GM12891 (cell line): ENCODE measurements at regions not wholly inside any gene's neighbourhood (a gene's known extent, or its start where the extent isn't known, plus 50 kb on each side); places are given as distances from the start of the nearest gene placed in this dataset.

Experiments
- PAX5 ChIP-seq: IDR thresholded peaks from 2 replicates; pipeline ENCODE4 v1.6.1; 2011; ENCODE audit warnings: low read length, moderate library complexity, mild to moderate bottlenecking; ENCODE audit not compliant: insufficient read depth, severe bottlenecking
- POLR2A ChIP-seq: IDR thresholded peaks from 2 replicates; pipeline ENCODE4 v1.6.1; 2011; ENCODE audit warnings: low read depth, low read length, control low read depth
- POLR2AphosphoS5 ChIP-seq: IDR thresholded peaks from 2 replicates; pipeline ENCODE4 v1.6.1; 2011; ENCODE audit warnings: low read depth, low read length, control low read depth
- TAF1 ChIP-seq: IDR thresholded peaks from 2 replicates; pipeline ENCODE4 v1.6.1; 2011; ENCODE audit warnings: low read depth, low read length, control low read depth

DNA sequence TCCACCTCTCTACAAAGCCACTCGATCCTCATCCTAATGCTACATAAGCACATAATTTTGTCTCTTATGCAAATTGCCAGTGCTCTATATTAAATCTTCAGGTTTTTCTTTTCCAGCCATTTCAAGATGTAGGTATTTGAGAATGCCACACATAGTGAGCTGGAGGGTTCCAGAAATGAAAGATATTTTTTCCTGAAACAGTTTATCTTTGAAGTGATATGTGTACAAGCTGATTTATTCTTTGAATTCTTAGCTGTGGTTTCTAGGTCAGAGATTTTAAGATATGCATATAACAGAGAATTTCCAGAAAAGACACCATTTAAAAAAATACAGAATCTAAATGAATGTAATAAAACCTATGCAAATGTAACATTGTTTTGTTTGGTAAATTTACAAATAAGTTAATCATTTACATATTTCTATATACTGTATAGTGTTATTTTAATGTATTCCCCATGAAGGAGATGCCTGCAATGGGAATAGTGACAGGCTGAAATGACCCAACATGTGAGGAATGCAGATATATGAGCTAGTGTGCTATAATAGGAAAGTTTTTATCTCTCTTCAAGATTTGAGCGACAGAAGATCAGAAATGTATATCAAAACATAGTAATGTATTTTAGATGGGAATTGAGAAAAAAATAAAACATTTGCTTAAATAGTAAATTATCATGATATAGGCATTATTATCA, 570.2 kb downstream of the SLITRK1 start:
- TF ChIP-seq POLR2A = no peak
- no peak for TF ChIP-seq POLR2AphosphoS5
- no peak for TF ChIP-seq TAF1
- no peak for TF ChIP-seq PAX5
